Smooth muscle cell (in vitro differentiated cells): ENCODE measurements at regions not wholly inside any gene's neighbourhood (a gene's known extent, or its start where the extent isn't known, plus 50 kb on each side); places are given as distances from the start of the nearest gene placed in this dataset.

Experiments
- DNase-seq: peaks from one replicate; lab custom pipeline; 2025; ENCODE audit not compliant: unreplicated experiment; lab: John Stamatoyannopoulos, UW
- H2AFZ ChIP-seq: fragments of 200-600 bp; sonication (generic); 2 replicates; pipeline ENCODE4 v1.6.0; 2016; ENCODE audit warnings: antibody characterized with exemption, low read depth, mild to moderate bottlenecking
- H3F3A ChIP-seq: fragments of 200-600 bp; sonication (generic); 2 replicates; pipeline ENCODE4 v1.6.0; 2017; ENCODE audit warnings: antibody characterized with exemption, low read depth
- H3K27ac ChIP-seq: fragments of 200-600 bp; sonication (generic); 2 replicates; pipeline ENCODE4 v1.5.1; 2016; ENCODE audit warnings: low read depth, mild to moderate bottlenecking
- H3K27me3 ChIP-seq: fragments of 200-600 bp; sonication (generic); 2 replicates; pipeline ENCODE4 v1.6.1; 2016; ENCODE audit warnings: low read depth, mild to moderate bottlenecking
- H3K36me3 ChIP-seq: fragments of 200-600 bp; sonication (generic); 2 replicates; pipeline ENCODE4 v1.5.1; 2016; ENCODE audit warnings: low read depth
- H3K4me1 ChIP-seq: fragments of 200-600 bp; sonication (generic); 2 replicates; pipeline ENCODE4 v1.5.1; 2016; ENCODE audit warnings: low read depth
- H3K4me2 ChIP-seq: fragments of 200-600 bp; sonication (generic); 2 replicates; pipeline ENCODE4 v1.6.0; 2016; ENCODE audit warnings: mild to moderate bottlenecking
- H3K4me3 ChIP-seq: fragments of 200-600 bp; sonication (generic); 2 replicates; pipeline ENCODE4 v1.5.1; 2016; ENCODE audit warnings: mild to moderate bottlenecking
- H3K79me2 ChIP-seq: fragments of 200-600 bp; sonication (generic); 2 replicates; pipeline ENCODE4 v1.6.0; 2016; ENCODE audit warnings: low read depth, mild to moderate bottlenecking
- H3K9ac ChIP-seq: fragments of 200-600 bp; sonication (generic); 2 replicates; pipeline ENCODE4 v1.6.0; 2016; ENCODE audit warnings: low read depth
- H3K9me3 ChIP-seq: fragments of 200-600 bp; sonication (generic); replicated peaks from 2 replicates; pipeline ENCODE4 v1.5.1; 2016; ENCODE audit warnings: low read depth
- H4K20me1 ChIP-seq: fragments of 200-600 bp; sonication (generic); 2 replicates; pipeline ENCODE4 v1.6.0; 2016; ENCODE audit warnings: low read depth
- CTCF ChIP-seq: fragments of 200-600 bp; sonication (generic); IDR thresholded peaks from 2 replicates; pipeline ENCODE4 v1.5.1; 2017; ENCODE audit warnings: borderline replicate concordance, mild to moderate bottlenecking, antibody characterized with exemption; ENCODE audit not compliant: insufficient read depth, poor library complexity, severe bottlenecking
- WGBS: methylation state at CpG from one replicate; pipeline ENCODE4 v1.1.7; 2016; ENCODE audit warnings: low lambda C conversion rate; 5-methylcytosine and 5-hydroxymethylcytosine counted together

- Histone ChIP-seq H3K36me3 (no peaks in the 10 kb centered on the region), H3K4me2 (no peak overlapping the region), H3K4me3 (no peak overlapping the region), H3K9me3 (no peaks in the 10 kb centered on the region), H3K9ac (no peak overlapping the region), H3F3A (no peaks in the 10 kb centered on the region), H3K27ac (no peak overlapping the region), H3K4me1 (no peaks in the 10 kb centered on the region), H2AFZ (no peak overlapping the region), H3K79me2 (peaks cover 3% of the 10 kb centered on the region), H3K27me3 (no peaks in the 10 kb centered on the region), H4K20me1 (no peaks in the 10 kb centered on the region)
- WGBS = 93% methylated on average over 7 of the region's 7 CpGs
- TF ChIP-seq CTCF = no peak
- DNase-seq = no peak
Measured at GRCh38 chr12:94749455-94749854, 99.1 kb upstream of the TMCC3 start.

GRCh38 chr12:94748726-94749421 is 98.5 kb upstream of the TMCC3 start:
- Histone ChIP-seq H3K36me3 (no peaks in the 10 kb centered on the region), H3F3A (no peaks in the 10 kb centered on the region), H3K4me1 (no peaks in the 10 kb centered on the region), H4K20me1 (no peaks in the 10 kb centered on the region), H3K27me3 (no peaks in the 10 kb centered on the region), H3K4me3 (no peak overlapping the region), H3K4me2 (no peak overlapping the region), H3K9ac (no peak overlapping the region), H3K79me2 (peaks cover 3% of the 10 kb centered on the region), H3K27ac (no peak overlapping the region), H2AFZ (no peak overlapping the region), H3K9me3 (no peaks in the 10 kb centered on the region)
- no peak for DNase-seq
- WGBS = 87% methylated on average over 10 of the region's 10 CpGs
- no peak for TF ChIP-seq CTCF

- H3K4me2 ChIP-seq = no peak overlapping the region
- no peak for DNase-seq
- no peaks in the 10 kb centered on the region for H3F3A ChIP-seq
- peaks cover 3% of the 10 kb centered on the region for H3K79me2 ChIP-seq
- H3K4me3 ChIP-seq = no peak overlapping the region
- WGBS = 69% methylated on average over 4 of the region's 4 CpGs
- H3K27me3 ChIP-seq = no peaks in the 10 kb centered on the region
- TF ChIP-seq CTCF = no peak
- H3K9ac ChIP-seq = no peak overlapping the region
- no peak overlapping the region for H2AFZ ChIP-seq
- no peaks in the 10 kb centered on the region for H3K36me3 ChIP-seq
- no peaks in the 10 kb centered on the region for H3K4me1 ChIP-seq
- no peaks in the 10 kb centered on the region for H3K9me3 ChIP-seq
- no peak overlapping the region for H3K27ac ChIP-seq
- H4K20me1 ChIP-seq = no peaks in the 10 kb centered on the region
Measured at GRCh38 chr12:94745562-94745961, 95.2 kb upstream of the TMCC3 start.

GRCh38 chr12:94743174-94743573 is 92.8 kb upstream of the TMCC3 start:
- Histone ChIP-seq H3K79me2 (peaks cover 3% of the 10 kb centered on the region), H3K27ac (no peak overlapping the region), H3K4me3 (no peak overlapping the region), H2AFZ (no peak overlapping the region), H3K9ac (no peak overlapping the region), H3K4me1 (no peaks in the 10 kb centered on the region), H3K4me2 (no peak overlapping the region), H3K27me3 (no peaks in the 10 kb centered on the region), H4K20me1 (no peaks in the 10 kb centered on the region), H3F3A (no peaks in the 10 kb centered on the region), H3K9me3 (no peaks in the 10 kb centered on the region), H3K36me3 (no peaks in the 10 kb centered on the region)
- no peak for TF ChIP-seq CTCF
- 87% methylated on average over 3 of the region's 3 CpGs for WGBS
- no peak for DNase-seq
